H54 (cell line): ENCODE measurements at regions not wholly inside any gene's neighbourhood (a gene's known extent, or its start where the extent isn't known, plus 50 kb on each side); places are given as distances from the start of the nearest gene placed in this dataset.

Source experiments
- DNase-seq: peaks from one replicate; pipeline ENCODE4 v3.0.0; 2011; ENCODE audit warnings: low spot score, mixed read lengths; ENCODE audit not compliant: insufficient read length
- FAIRE-seq: peaks from 3 replicates; lab custom pipeline; 2011; peaks lifted over from hg19 to GRCh38; lab: Jason Lieb, UNC
- POLR2A ChIP-seq: IDR thresholded peaks from 2 replicates; pipeline ENCODE4 v1.6.1; 2011; ENCODE audit warnings: low read depth, mild to moderate bottlenecking, low read length

GRCh38 chr11:116168459-116168787 lies 604.4 kb downstream of the BUD13 start:
- FAIRE-seq (no peak), DNase-seq (no peak)
- no peak for TF ChIP-seq POLR2A

GRCh38 chr11:116167706-116168458 lies 604.9 kb downstream of the BUD13 start:
- DNase-seq, result no peak
- FAIRE-seq, result no peak
- TF ChIP-seq POLR2A, result no peak

- DNase-seq, result no peak
- FAIRE-seq, result no peak
- no peak for TF ChIP-seq POLR2A
Measured at GRCh38 chr11:116166573-116167465, 606.0 kb downstream of the BUD13 start.

GRCh38 chr11:116164843-116165242 lies 607.9 kb downstream of the BUD13 start:
- no peak for DNase-seq
- TF ChIP-seq POLR2A, result no peak
- no peak for FAIRE-seq

- no peak for TF ChIP-seq POLR2A
- DNase-seq (no peak), FAIRE-seq (no peak)
Measured at GRCh38 chr11:116162886-116163230, 609.9 kb downstream of the BUD13 start.

- FAIRE-seq (no peak), DNase-seq (no peak)
- TF ChIP-seq POLR2A, result no peak
Measured at GRCh38 chr11:116162086-116162885, 610.5 kb downstream of the BUD13 start.

- TF ChIP-seq POLR2A, result no peak
- FAIRE-seq (no peak), DNase-seq (no peak)
Measured at GRCh38 chr11:116148645-116149044, 624.1 kb downstream of the BUD13 start.

- DNase-seq (no peak), FAIRE-seq (no peak)
- no peak for TF ChIP-seq POLR2A
Measured at GRCh38 chr11:116148056-116148455, 624.7 kb downstream of the BUD13 start.

GRCh38 chr11:116145187-116145865 lies 627.5 kb downstream of the BUD13 start:
- DNase-seq (no peak), FAIRE-seq (no peak)
- no peak for TF ChIP-seq POLR2A

- FAIRE-seq (no peak), DNase-seq (no peak)
- no peak for TF ChIP-seq POLR2A
Measured at GRCh38 chr11:116144387-116144958, 628.3 kb downstream of the BUD13 start.

- FAIRE-seq (no peak), DNase-seq (no peak)
- no peak for TF ChIP-seq POLR2A
Measured at GRCh38 chr11:116138280-116138679, 634.1 kb upstream of the CADM1 start.

GRCh38 chr11:116137753-116138152 lies 633.5 kb upstream of the CADM1 start:
- DNase-seq (no peak), FAIRE-seq (no peak)
- no peak for TF ChIP-seq POLR2A
